ENCODE measurements at regions not wholly inside any gene's neighbourhood (a gene's known extent, or its start where the extent isn't known, plus 50 kb on each side); places are given as distances from the start of the nearest gene placed in this dataset.

GRCh38 chr11:122345586-122345985, 229.6 kb upstream of the BLID start:
- no peak for ATAC-seq
- TF ChIP-seq ZNF565 (CRISPR knock-in tag; conservative IDR thresholded peaks at IDR 0.05; ENCODE audit: low read depth): no peak
- TF ChIP-seq TOX (CRISPR knock-in tag; IDR thresholded peaks at IDR 0.05; ENCODE audit: borderline replicate concordance): no peak
- no peak for TF ChIP-seq ISL1 (CRISPR knock-in tag; IDR thresholded peaks at IDR 0.05)
- no peak for TF ChIP-seq GLIS3 (CRISPR knock-in tag; IDR thresholded peaks at IDR 0.05)
- no peak for TF ChIP-seq OSR1 (CRISPR knock-in tag; IDR thresholded peaks at IDR 0.05)
- TF ChIP-seq ZFP30 (CRISPR knock-in tag; IDR thresholded peaks at IDR 0.05): no peak
- TF ChIP-seq CSRNP3 (CRISPR knock-in tag; IDR thresholded peaks at IDR 0.05): no peak
- TF ChIP-seq CREB5 (CRISPR knock-in tag; IDR thresholded peaks at IDR 0.05; ENCODE audit: low read depth): no peak
- TF ChIP-seq RARB (CRISPR knock-in tag; IDR thresholded peaks at IDR 0.05): no peak
- TF ChIP-seq ZNF70 (CRISPR knock-in tag; IDR thresholded peaks at IDR 0.05): no peak
- no peak for TF ChIP-seq ARNTL (CRISPR knock-in tag; IDR thresholded peaks at IDR 0.05; ENCODE audit: borderline replicate concordance, low read depth)
- no peak for TF ChIP-seq ZC3H10 (CRISPR knock-in tag; IDR thresholded peaks at IDR 0.05)
- TF ChIP-seq TCF4 (CRISPR knock-in tag; IDR thresholded peaks at IDR 0.05; ENCODE audit: borderline replicate concordance): no peak
- no peak for TF ChIP-seq TSHZ2 (CRISPR knock-in tag; IDR thresholded peaks at IDR 0.05)
- no peak for TF ChIP-seq POU6F1 (CRISPR knock-in tag; IDR thresholded peaks at IDR 0.05; ENCODE audit: borderline replicate concordance, low read depth)

- peak; percentile 82 for ATAC-seq
- no peak for TF ChIP-seq OSR1 (CRISPR knock-in tag; IDR thresholded peaks at IDR 0.05)
- TF ChIP-seq BACH2 (CRISPR knock-in tag; IDR thresholded peaks at IDR 0.05; ENCODE audit: borderline replicate concordance): no peak
- TF ChIP-seq CSDC2 (CRISPR knock-in tag; IDR thresholded peaks at IDR 0.05): peak; percentile 61; the same call in 1 of the 2 replicates
- no peak for TF ChIP-seq ARNTL (CRISPR knock-in tag; IDR thresholded peaks at IDR 0.05; ENCODE audit: borderline replicate concordance, low read depth)
- no peak for TF ChIP-seq PPARA (CRISPR knock-in tag; IDR thresholded peaks at IDR 0.05; ENCODE audit: borderline replicate concordance)
- TF ChIP-seq POU6F1 (CRISPR knock-in tag; IDR thresholded peaks at IDR 0.05; ENCODE audit: borderline replicate concordance, low read depth): no peak
- peak; percentile 63; the same call in 1 of the 2 replicates for TF ChIP-seq TCF4 (CRISPR knock-in tag; IDR thresholded peaks at IDR 0.05; ENCODE audit: borderline replicate concordance)
- no peak for TF ChIP-seq GLIS3 (CRISPR knock-in tag; IDR thresholded peaks at IDR 0.05)
- no peak for TF ChIP-seq ESRRG (CRISPR knock-in tag; IDR thresholded peaks at IDR 0.05)
- TF ChIP-seq ZFP30 (CRISPR knock-in tag; IDR thresholded peaks at IDR 0.05): no peak
- TF ChIP-seq SNAI2 (CRISPR knock-in tag; IDR thresholded peaks at IDR 0.05): peak; percentile 48; the same call in 1 of the 2 replicates
- no peak for TF ChIP-seq CSRNP3 (CRISPR knock-in tag; IDR thresholded peaks at IDR 0.05)
- TF ChIP-seq ZFP3 (CRISPR knock-in tag; IDR thresholded peaks at IDR 0.05): 0 out of 2 replicates have a peak, but pooled peaks have one; percentile 37
- 0 out of 2 replicates have a peak, but pooled peaks have one; percentile 48 for TF ChIP-seq TSHZ2 (CRISPR knock-in tag; IDR thresholded peaks at IDR 0.05)
- no peak for TF ChIP-seq ZNF8 (CRISPR knock-in tag; IDR thresholded peaks at IDR 0.05)
- TF ChIP-seq CREB5 (CRISPR knock-in tag; IDR thresholded peaks at IDR 0.05; ENCODE audit: low read depth): peak; percentile 53; the same call in 1 of the 2 replicates
- no peak for TF ChIP-seq ZNF70 (CRISPR knock-in tag; IDR thresholded peaks at IDR 0.05)
- peak; percentile 95 for TF ChIP-seq ISL1 (CRISPR knock-in tag; IDR thresholded peaks at IDR 0.05)
- TF ChIP-seq TOX (CRISPR knock-in tag; IDR thresholded peaks at IDR 0.05; ENCODE audit: borderline replicate concordance): peak; percentile 76; the same call in 1 of the 2 replicates
These were observed 228.2 kb upstream of the BLID start for GRCh38 chr11:122344215-122344614.

Measured in SK-N-SH treated with all-trans-retinoic acid at 6 μM for 48 hours (cell line).